ENCODE measurements at regions not wholly inside any gene's neighbourhood (a gene's known extent, or its start where the extent isn't known, plus 50 kb on each side); places are given as distances from the start of the nearest gene placed in this dataset.

DNA sequence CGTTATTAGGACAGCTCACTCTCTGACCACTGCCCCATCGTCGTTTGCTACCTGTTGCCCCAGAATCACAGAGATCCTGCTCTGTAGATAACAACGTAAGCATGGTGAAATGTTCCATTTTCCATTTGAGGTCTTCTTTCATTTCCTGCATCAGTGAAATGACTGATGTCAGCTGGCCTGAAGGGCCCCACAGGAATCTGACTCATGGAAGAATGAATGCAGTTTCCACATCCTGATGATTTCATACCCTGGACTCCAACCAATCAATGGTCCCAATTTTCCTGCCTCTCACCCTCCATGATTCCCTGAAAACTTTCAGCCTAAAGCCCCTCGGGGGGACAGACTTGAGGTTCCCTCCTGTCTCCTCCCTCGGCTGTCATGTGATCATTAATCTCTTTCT is 394.4 kb upstream of the CDH4 start:
- TF ChIP-seq ZNF24 (tag by site-specific recombination; IDR thresholded peaks at IDR 0.05) (no peak), ZNF701 (tag by site-specific recombination; IDR thresholded peaks at IDR 0.05) (no peak), ZNF623 (tag by site-specific recombination; IDR thresholded peaks at IDR 0.05) (no peak), CTCF (tag by site-specific recombination; IDR thresholded peaks at IDR 0.05) (no peak), ZNF654 (tag by site-specific recombination; IDR thresholded peaks at IDR 0.05; ENCODE audit: low read depth) (no peak), ZNF292 (tag by site-specific recombination; IDR thresholded peaks at IDR 0.05; ENCODE audit: borderline replicate concordance, low read depth) (no peak), ZNF114 (tag by site-specific recombination; IDR thresholded peaks at IDR 0.05) (no peak)

All from HEK293 (cell line).